Lung microvascular endothelial cell (primary cell): ENCODE measurements at regions not wholly inside any gene's neighbourhood (a gene's known extent, or its start where the extent isn't known, plus 50 kb on each side); places are given as distances from the start of the nearest gene placed in this dataset.
"Not testable (repeated sequence)": the region's sequence is repeated elsewhere in the genome, so short reads cannot be mapped to it uniquely, and the experiment has no call there.

ENCODE experiments used
- DNase-seq, 2 donors: peaks; one replicate each; pipeline versions ENCODE4 v3.0.0 to v3.0.0-alpha.2; 2010; ENCODE audit warnings: low read depth in 2 of 2

- no peak for DNase-seq
These were observed 340.0 kb upstream of the NFIA start for GRCh38 chr1:60742339-60742738.

GRCh38 chr1:60740154-60740553 is 342.2 kb upstream of the NFIA start:
- DNase-seq = no peak

- no peak for DNase-seq
These were observed 342.6 kb upstream of the NFIA start for GRCh38 chr1:60739729-60740128.

GRCh38 chr1:60732977-60733401 is 349.4 kb upstream of the NFIA start:
- DNase-seq = no peak

GRCh38 chr1:60731321-60731720 is 351.0 kb upstream of the NFIA start:
- no peak for DNase-seq

- no peak for DNase-seq
These were observed 354.8 kb upstream of the NFIA start for GRCh38 chr1:60727552-60727951.

- DNase-seq = no peak
These were observed 365.9 kb upstream of the NFIA start for GRCh38 chr1:60716472-60716871.

- DNase-seq = no peak
These were observed 366.4 kb upstream of the NFIA start for GRCh38 chr1:60715970-60716369.

GRCh38 chr1:60709426-60709825 is 372.9 kb upstream of the NFIA start:
- DNase-seq = no peak

GRCh38 chr1:60705026-60705425 is 377.3 kb upstream of the NFIA start:
- DNase-seq = no peak

- DNase-seq = no peak
These were observed 379.2 kb upstream of the NFIA start for GRCh38 chr1:60703155-60703554.

GRCh38 chr1:60699325-60699724 is 383.0 kb upstream of the NFIA start:
- DNase-seq = no peak

GRCh38 chr1:60697204-60697994 is 385.0 kb upstream of the NFIA start:
- DNase-seq = no peak

- no peak for DNase-seq
These were observed 385.8 kb upstream of the NFIA start for GRCh38 chr1:60696512-60696911.

GRCh38 chr1:60695716-60696171 is 386.6 kb upstream of the NFIA start:
- no peak for DNase-seq

- DNase-seq = no peak
These were observed 387.4 kb upstream of the NFIA start for GRCh38 chr1:60694980-60695379.

GRCh38 chr1:60692031-60692430 is 390.3 kb upstream of the NFIA start:
- DNase-seq = no peak

GRCh38 chr1:60688221-60688620 is 394.1 kb upstream of the NFIA start:
- DNase-seq = not testable (repeated sequence)

- DNase-seq = no peak
These were observed 401.1 kb upstream of the NFIA start for GRCh38 chr1:60681095-60681860.

- DNase-seq = no peak
These were observed 402.6 kb upstream of the NFIA start for GRCh38 chr1:60679524-60680375.

GRCh38 chr1:60678802-60679201 is 403.6 kb upstream of the NFIA start:
- no peak for DNase-seq

GRCh38 chr1:60678391-60678790 is 404.0 kb upstream of the NFIA start:
- no peak for DNase-seq
